Uterus (tissue), 3 donors: ENCODE measurements at regions not wholly inside any gene's neighbourhood (a gene's known extent, or its start where the extent isn't known, plus 50 kb on each side); places are given as distances from the start of the nearest gene placed in this dataset.

Source experiments
- DNase-seq, 2 donors: peaks; one replicate each; pipeline ENCODE4 v3.0.0-alpha.2; 2019 to 2020
- H3K27ac ChIP-seq, 2 donors: fragments of 200-600 bp; sonication (generic); 1 replicate in 1 of 2; 2 replicates in 1 of 2; pipeline ENCODE4 v1.5.1; 2016 to 2018
- H3K27me3 ChIP-seq, 2 donors: fragments of 200-600 bp; sonication (generic); one replicate each; pipeline ENCODE4 v1.5.1; 2018 to 2019; ENCODE audit warnings: control low read depth in 1 of 2
- H3K36me3 ChIP-seq, 2 donors: fragments of 200-600 bp; sonication (generic); one replicate each; pipeline ENCODE4 v1.5.1; 2019; ENCODE audit warnings: control low read depth in 1 of 2
- H3K4me1 ChIP-seq, 2 donors: fragments of 200-600 bp; sonication (generic); one replicate each; pipeline ENCODE4 v1.5.1; 2018 to 2019; ENCODE audit warnings: control low read depth in 1 of 2
- H3K4me3 ChIP-seq, 2 donors: fragments of 200-600 bp; sonication (generic); 1 replicate in 1 of 2; 2 replicates in 1 of 2; pipeline ENCODE4 v1.5.1; 2018 to 2019; ENCODE audit warnings: mild to moderate bottlenecking in 1 of 2
- H3K9me3 ChIP-seq, 2 donors: fragments of 200-600 bp; sonication (generic); one replicate each; pipeline ENCODE4 v1.5.1; 2019; ENCODE audit warnings: control low read depth in 1 of 2
- POLR2A ChIP-seq, 2 donors: fragments of 450-650 bp; IDR thresholded peaks; one replicate each; pipeline ENCODE4 v1.6.1; 2016; ENCODE audit warnings: antibody characterized with exemption in 2 of 2, mild to moderate bottlenecking in 1 of 2, moderate library complexity in 1 of 2
- intact Hi-C: fragments of 100-400 bp; cut with DNase I; formaldehyde crosslinking; loops from one replicate; pipeline ENCODE4 v1.15.1; 2023; ENCODE audit warnings: low total_unique reads
- TF ChIP-seq, protein P1 (sequence below), 4 experiments: fragments of 200-600 bp in 2 of 4; fragments of 450-650 bp in 2 of 4; sonication (generic) in 2 of 4; IDR thresholded peaks; one replicate each; pipeline ENCODE4 v1.5.1; 2016 to 2019; ENCODE audit warnings: antibody characterized with exemption in 4 of 4, mild to moderate bottlenecking in 2 of 4, moderate library complexity in 1 of 4
- donor health status: DM: yes; HTN: yes; CAD: no.

DNA sequence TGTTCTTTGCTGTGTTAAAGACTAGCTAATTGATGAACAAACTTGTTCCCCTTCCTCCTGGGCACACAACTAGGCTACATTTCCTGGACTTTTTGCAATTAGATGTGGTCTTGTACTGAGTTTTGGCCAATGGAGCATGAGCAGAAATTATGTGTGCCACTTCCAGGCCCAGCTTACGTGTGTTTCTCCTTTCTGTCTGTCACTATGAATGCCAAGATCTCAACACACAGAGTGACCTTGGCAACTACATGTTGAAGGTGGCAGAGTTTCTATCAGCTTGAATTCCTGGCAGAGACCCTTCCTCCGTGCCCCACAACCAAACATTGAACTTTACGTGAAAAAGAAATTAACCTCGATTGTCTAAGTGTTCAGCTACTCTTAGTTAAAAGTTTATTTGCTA is 81.7 kb upstream of the PIAS1 start:
- Histone ChIP-seq H3K4me3 (no peak overlapping the region), H3K27ac (no peak overlapping the region), H3K4me1 (no peaks in the 10 kb centered on the region), H3K27me3 (no peaks in the 10 kb centered on the region), H3K9me3 (no peaks in the 10 kb centered on the region), H3K36me3 (no peaks in the 10 kb centered on the region)
- no peak for TF ChIP-seq POLR2A (IDR thresholded peaks at IDR 0.05)
- TF ChIP-seq, protein P1, sequence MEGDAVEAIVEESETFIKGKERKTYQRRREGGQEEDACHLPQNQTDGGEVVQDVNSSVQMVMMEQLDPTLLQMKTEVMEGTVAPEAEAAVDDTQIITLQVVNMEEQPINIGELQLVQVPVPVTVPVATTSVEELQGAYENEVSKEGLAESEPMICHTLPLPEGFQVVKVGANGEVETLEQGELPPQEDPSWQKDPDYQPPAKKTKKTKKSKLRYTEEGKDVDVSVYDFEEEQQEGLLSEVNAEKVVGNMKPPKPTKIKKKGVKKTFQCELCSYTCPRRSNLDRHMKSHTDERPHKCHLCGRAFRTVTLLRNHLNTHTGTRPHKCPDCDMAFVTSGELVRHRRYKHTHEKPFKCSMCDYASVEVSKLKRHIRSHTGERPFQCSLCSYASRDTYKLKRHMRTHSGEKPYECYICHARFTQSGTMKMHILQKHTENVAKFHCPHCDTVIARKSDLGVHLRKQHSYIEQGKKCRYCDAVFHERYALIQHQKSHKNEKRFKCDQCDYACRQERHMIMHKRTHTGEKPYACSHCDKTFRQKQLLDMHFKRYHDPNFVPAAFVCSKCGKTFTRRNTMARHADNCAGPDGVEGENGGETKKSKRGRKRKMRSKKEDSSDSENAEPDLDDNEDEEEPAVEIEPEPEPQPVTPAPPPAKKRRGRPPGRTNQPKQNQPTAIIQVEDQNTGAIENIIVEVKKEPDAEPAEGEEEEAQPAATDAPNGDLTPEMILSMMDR (IDR thresholded peaks at IDR 0.05), result no peak
- no peak for DNase-seq
- intact Hi-C loops, result no loop called here

DNA sequence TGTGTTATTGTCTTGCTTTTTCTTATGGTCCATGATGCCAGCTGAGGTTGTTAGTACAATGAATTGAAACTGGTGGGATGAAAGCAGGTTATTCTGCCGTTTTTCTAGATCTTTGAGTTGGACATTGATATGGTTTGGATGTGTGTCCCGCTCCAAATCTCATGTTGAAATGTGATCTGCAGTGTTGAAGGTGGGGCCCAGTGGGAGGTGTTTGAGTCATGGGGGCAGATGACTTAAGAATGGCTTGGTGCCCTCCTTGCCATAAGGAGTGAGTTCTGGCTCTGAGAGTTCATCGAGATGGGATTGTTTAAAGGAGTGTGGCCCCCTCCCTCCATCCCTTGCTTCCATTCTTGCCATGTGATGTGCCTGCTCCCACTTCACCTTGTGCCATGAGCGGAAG is 80.3 kb upstream of the PIAS1 start:
- no peak for TF ChIP-seq POLR2A (IDR thresholded peaks at IDR 0.05)
- TF ChIP-seq, protein P1 (IDR thresholded peaks at IDR 0.05), result no peak
- DNase-seq, result no peak
- no peak overlapping the region for H3K4me3 ChIP-seq
- no peaks in the 10 kb centered on the region for H3K4me1 ChIP-seq
- no peaks in the 10 kb centered on the region for H3K27me3 ChIP-seq
- no peak overlapping the region for H3K27ac ChIP-seq
- intact Hi-C loops, result no loop called here
- H3K36me3 ChIP-seq, result no peaks in the 10 kb centered on the region
- no peaks in the 10 kb centered on the region for H3K9me3 ChIP-seq

DNA sequence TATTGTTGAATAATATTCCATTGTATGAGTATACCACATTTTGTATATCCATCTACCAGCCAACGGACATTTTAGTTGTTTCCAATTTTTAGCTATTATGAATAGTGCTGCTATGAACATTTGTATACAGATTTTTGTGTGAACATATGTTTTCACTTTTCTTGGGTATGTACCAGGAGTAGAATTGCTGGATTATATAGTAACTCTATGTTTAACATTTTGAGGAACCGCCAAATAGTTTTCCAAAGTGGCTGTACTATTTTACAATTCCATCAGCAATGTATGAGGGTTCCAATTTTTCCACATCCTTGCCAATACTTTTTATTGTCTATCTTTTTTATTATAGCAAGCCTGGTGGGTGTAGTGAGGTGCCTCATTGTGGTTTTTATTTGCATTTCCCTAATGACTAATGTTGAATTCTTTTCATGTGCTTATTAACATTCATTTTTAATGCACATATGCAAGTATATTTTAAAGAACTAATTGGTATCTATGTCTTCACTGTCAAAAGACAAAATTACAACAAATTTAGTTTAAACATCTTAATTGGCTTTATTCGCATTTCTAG is 77.5 kb upstream of the PIAS1 start:
- Histone ChIP-seq H3K4me3 (no peak overlapping the region), H3K9me3 (no peaks in the 10 kb centered on the region), H3K36me3 (no peaks in the 10 kb centered on the region), H3K27ac (no peak overlapping the region), H3K4me1 (no peaks in the 10 kb centered on the region), H3K27me3 (no peaks in the 10 kb centered on the region)
- no peak for TF ChIP-seq POLR2A (IDR thresholded peaks at IDR 0.05)
- TF ChIP-seq, protein P1 (IDR thresholded peaks at IDR 0.05), result no peak
- intact Hi-C loops, result no loop called here
- no peak for DNase-seq

DNA sequence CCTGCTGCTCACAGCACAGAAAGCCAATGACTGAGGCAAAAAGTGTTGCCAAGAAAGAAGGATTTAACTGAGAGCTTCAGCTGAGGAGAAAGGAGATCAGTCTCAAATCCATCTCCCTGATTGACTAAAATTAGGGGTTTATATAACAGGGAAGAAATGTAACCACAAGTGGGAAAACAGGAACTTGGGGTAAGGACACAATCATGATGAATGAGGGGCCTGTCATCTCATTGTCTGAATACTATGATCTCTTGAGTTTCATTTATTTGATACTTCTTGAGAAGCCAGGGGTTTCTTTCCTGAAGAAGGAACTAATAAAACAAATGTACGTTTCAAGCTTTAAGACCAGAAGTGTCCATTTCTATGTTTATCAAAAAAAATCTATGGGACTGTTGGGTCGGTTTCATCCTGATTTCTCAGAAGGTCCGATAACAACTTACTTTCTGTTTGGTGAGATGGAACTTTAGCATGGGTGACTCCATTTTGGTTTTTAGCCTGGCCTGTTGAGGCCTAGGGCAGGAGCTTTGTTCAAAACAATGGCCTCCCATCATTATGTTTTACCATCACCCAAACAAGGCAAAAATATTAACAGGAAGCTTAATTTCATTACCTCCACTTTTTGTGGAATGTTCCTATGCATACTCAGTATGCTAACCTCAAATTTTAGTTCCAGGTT is 76.6 kb upstream of the PIAS1 start:
- intact Hi-C loops, result no loop called here
- H3K4me3 ChIP-seq, result no peak overlapping the region
- H3K27ac ChIP-seq, result no peak overlapping the region
- no peaks in the 10 kb centered on the region for H3K4me1 ChIP-seq
- no peak for DNase-seq
- no peaks in the 10 kb centered on the region for H3K27me3 ChIP-seq
- TF ChIP-seq, protein P1 (IDR thresholded peaks at IDR 0.05), result no peak
- TF ChIP-seq POLR2A (IDR thresholded peaks at IDR 0.05), result no peak
- no peaks in the 10 kb centered on the region for H3K36me3 ChIP-seq
- no peaks in the 10 kb centered on the region for H3K9me3 ChIP-seq

DNA sequence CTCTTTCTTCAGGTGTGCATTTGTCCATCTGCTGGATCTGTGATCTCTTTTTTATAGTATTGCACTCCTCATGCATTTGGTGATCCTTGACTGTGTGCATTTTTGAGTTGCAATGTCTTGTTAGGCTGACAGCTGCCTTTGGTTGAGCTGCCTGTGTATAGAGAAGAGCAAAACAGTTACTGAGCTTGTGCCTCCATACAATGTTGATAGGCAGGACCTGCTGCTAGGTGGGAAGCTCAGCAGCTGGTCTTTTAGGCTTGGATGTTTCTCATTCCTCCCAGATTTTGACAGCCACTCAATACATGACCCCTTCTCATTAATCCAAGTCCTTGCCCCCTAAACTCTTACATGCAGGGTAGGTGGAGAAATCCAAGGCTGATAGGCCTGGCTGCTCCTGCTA is 74.8 kb upstream of the PIAS1 start:
- Histone ChIP-seq H3K27me3 (no peaks in the 10 kb centered on the region), H3K4me1 (no peaks in the 10 kb centered on the region), H3K27ac (no peak overlapping the region), H3K4me3 (no peak overlapping the region), H3K9me3 (no peaks in the 10 kb centered on the region), H3K36me3 (no peaks in the 10 kb centered on the region)
- intact Hi-C loops, result no loop called here
- TF ChIP-seq POLR2A (IDR thresholded peaks at IDR 0.05), result no peak
- TF ChIP-seq, protein P1 (IDR thresholded peaks at IDR 0.05), result no peak
- no peak for DNase-seq
